Choroid plexus epithelial cell (primary cell): ENCODE measurements at regions not wholly inside any gene's neighbourhood (a gene's known extent, or its start where the extent isn't known, plus 50 kb on each side); places are given as distances from the start of the nearest gene placed in this dataset.

Experiments used
- DNase-seq: peaks from one replicate; pipeline ENCODE4 v3.0.0-alpha.2; 2010; ENCODE audit warnings: low read depth
- H3K4me3 ChIP-seq: 2 replicates; pipeline ENCODE4 v1.5.1; 2011; ENCODE audit warnings: low read depth, mild to moderate bottlenecking, control low read depth, low read length, moderate library complexity
- CTCF ChIP-seq: conservative IDR thresholded peaks from 2 replicates; pipeline ENCODE4 v1.5.1; 2011; ENCODE audit warnings: low read depth, mild to moderate bottlenecking, control low read depth, inconsistent platforms, low read length, moderate library complexity

DNA sequence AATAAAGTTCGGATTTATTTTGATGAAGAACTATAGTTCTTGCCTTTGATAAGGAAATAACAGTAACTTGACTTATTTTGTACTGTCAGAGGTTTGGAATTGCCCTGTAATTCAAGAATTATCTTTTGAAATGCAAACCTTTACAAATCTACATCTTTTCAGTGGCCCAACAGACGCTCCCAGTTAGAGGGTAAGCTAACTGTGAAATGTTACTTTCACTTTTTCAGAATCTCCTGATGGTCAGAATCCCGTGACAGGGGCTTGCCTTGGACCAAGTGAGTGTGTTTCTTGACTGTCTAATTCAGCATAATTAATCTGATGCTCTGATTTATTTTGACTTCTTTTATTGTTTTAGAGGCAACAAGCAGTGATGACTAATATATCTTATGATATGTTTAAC is 262.5 kb downstream of the PLOD2 start:
- no peak overlapping the region for H3K4me3 ChIP-seq
- DNase-seq: peak; percentile 36
- no peak for TF ChIP-seq CTCF

DNA sequence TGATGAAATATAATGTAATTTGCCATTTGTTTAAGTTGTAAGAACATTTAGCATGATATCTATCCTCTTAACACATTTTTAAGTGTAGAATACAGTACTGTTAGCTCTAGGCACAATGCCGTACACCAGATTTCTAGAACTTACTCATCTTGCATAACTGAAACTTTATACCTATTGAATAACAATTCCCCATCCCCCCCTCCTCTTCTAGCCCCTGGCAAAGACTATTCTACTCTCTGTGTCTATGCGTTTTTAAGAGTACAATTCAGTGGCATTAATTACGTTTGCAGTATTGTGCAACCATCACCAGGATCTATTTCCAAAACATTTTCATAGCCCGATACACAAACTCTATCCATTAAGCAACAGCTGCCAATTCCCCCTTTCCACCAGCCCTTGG is 261.7 kb downstream of the PLOD2 start:
- no peak for DNase-seq
- TF ChIP-seq CTCF: no peak
- no peak overlapping the region for H3K4me3 ChIP-seq

DNA sequence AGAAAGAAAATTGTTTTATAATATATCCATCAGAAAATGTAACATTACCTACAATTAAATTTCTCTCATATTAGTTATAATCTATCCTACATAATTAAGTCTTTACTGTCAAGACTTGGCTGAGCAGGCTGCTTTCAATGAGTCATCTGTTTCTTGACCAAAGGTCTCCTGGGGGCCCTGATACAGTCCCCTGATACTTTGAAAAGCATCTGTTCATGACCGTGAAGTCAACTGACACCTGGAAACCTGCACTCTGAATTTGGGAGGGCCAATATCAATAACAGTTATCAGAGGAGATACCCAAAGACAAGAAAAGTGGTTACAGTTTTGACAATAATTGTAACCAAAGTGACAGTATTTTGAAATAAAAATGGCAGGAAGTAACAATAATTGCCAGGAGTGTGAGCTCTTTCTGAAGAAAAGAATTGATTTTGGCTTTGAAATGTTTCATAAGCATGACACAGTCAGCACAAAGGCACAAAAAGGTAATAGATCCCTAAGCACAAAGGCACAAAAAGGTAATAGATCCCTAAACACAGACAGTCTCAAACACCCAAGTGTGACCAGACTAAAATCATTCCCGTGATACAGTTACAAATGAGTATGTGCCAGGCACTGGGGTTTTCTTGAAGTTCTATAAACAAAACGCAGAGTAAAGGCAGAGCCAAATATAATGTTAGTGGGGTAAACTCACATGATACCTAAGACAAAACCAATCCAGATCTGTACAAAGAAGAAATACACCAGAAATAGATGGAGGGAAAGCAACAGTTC is 260.7 kb downstream of the PLOD2 start:
- TF ChIP-seq CTCF: no peak
- no peak for DNase-seq
- H3K4me3 ChIP-seq: no peak overlapping the region

- H3K4me3 ChIP-seq: no peak overlapping the region
- DNase-seq: peak; percentile 46
- TF ChIP-seq CTCF: no peak
These were observed 258.8 kb downstream of the PLOD2 start for GRCh38 chr3:145902166-145902565.

- no peak for DNase-seq
- TF ChIP-seq CTCF: no peak
- no peak overlapping the region for H3K4me3 ChIP-seq
These were observed 257.4 kb downstream of the PLOD2 start for GRCh38 chr3:145903472-145904013.

- no peak for DNase-seq
- no peak overlapping the region for H3K4me3 ChIP-seq
- no peak for TF ChIP-seq CTCF
These were observed 256.8 kb downstream of the PLOD2 start for GRCh38 chr3:145904138-145904537.

GRCh38 chr3:145906301-145906700 is 254.7 kb downstream of the PLOD2 start:
- no peak overlapping the region for H3K4me3 ChIP-seq
- no peak for DNase-seq
- TF ChIP-seq CTCF: no peak
